Inferior parietal cortex (tissue), 1 donor: ENCODE measurements at regions not wholly inside any gene's neighbourhood (a gene's known extent, or its start where the extent isn't known, plus 50 kb on each side); places are given as distances from the start of the nearest gene placed in this dataset.

ENCODE experiments used
- DNase-seq: peaks from one replicate; pipeline ENCODE4 v3.0.0-alpha.2; 2016; ENCODE audit errors: extremely low spot score

- no peak for DNase-seq
Observed at GRCh38 chr14:75370416-75371205, 57.2 kb upstream of the JDP2 start.

- no peak for DNase-seq
Observed at GRCh38 chr14:75371297-75371696, 56.5 kb upstream of the JDP2 start.

GRCh38 chr14:75372260-75372659 lies 55.6 kb upstream of the JDP2 start:
- peak; percentile 76 for DNase-seq

GRCh38 chr14:75373133-75373532 lies 54.7 kb upstream of the JDP2 start:
- no peak for DNase-seq

GRCh38 chr14:75373616-75374015 lies 54.2 kb upstream of the JDP2 start:
- peak; percentile 30 for DNase-seq

- DNase-seq: no peak
Observed at GRCh38 chr14:75374911-75375310, 52.9 kb upstream of the JDP2 start.

- DNase-seq: no peak
Observed at GRCh38 chr14:75375983-75376382, 51.8 kb upstream of the JDP2 start.
